ENCODE measurements at regions not wholly inside any gene's neighbourhood (a gene's known extent, or its start where the extent isn't known, plus 50 kb on each side); places are given as distances from the start of the nearest gene placed in this dataset.

DNA sequence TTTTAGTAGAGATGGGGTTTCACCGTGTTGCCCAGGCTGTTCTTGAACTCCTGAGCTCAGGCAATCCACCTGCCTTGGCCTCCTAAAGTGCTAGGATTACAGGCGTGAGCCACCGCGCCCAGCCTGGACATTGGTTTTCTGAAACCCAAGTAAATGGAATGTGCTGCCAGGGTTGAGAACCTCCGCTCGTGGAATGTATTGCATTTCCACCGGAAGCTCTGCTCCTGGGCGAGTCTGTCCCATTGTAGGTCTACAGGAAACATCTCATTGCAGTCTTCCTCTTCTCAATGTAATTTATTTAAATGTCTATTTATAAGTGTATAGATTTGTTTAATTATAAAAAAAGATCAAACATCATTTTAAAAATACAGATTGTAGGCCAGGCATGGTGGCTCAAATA, 57.4 kb upstream of the HAPSTR1 start:
- Histone ChIP-seq H3K9me3 (ENCODE audit: control insufficient read depth, insufficient read depth, low read length) (no peaks in the 10 kb centered on the region), H3K4me1 (ENCODE audit: control insufficient read depth, low read length) (peaks cover 8% of the 10 kb centered on the region), H3K9me2 (replicated peaks; ENCODE audit: control insufficient read depth, low read length) (no peaks in the 10 kb centered on the region), H3K4me3 (ENCODE audit: low read length) (no peak overlapping the region), H3K27ac (ENCODE audit: low read depth, low read length) (no peak overlapping the region), H3F3A (ENCODE audit: control insufficient read depth, insufficient read depth) (no peaks in the 10 kb centered on the region), H3K79me2 (ENCODE audit: control insufficient read depth, low read length) (no peaks in the 10 kb centered on the region), H4K20me1 (ENCODE audit: control insufficient read depth, insufficient read depth, low read depth, low read length) (no peaks in the 10 kb centered on the region), H3K36me3 (ENCODE audit: control insufficient read depth, low read length) (no peaks in the 10 kb centered on the region), H3K27me3 (ENCODE audit: control insufficient read depth, low read length) (peaks cover 4% of the 10 kb centered on the region; the same call in 1 of the 2 replicates), H3K4me2 (ENCODE audit: low read length) (no peak overlapping the region)
- no peak for TF ChIP-seq EZH2phosphoT487 (IDR thresholded peaks at IDR 0.05; ENCODE audit: borderline replicate concordance, low read length)
- TF ChIP-seq, protein P1, sequence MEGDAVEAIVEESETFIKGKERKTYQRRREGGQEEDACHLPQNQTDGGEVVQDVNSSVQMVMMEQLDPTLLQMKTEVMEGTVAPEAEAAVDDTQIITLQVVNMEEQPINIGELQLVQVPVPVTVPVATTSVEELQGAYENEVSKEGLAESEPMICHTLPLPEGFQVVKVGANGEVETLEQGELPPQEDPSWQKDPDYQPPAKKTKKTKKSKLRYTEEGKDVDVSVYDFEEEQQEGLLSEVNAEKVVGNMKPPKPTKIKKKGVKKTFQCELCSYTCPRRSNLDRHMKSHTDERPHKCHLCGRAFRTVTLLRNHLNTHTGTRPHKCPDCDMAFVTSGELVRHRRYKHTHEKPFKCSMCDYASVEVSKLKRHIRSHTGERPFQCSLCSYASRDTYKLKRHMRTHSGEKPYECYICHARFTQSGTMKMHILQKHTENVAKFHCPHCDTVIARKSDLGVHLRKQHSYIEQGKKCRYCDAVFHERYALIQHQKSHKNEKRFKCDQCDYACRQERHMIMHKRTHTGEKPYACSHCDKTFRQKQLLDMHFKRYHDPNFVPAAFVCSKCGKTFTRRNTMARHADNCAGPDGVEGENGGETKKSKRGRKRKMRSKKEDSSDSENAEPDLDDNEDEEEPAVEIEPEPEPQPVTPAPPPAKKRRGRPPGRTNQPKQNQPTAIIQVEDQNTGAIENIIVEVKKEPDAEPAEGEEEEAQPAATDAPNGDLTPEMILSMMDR (IDR thresholded peaks at IDR 0.05; ENCODE audit: low read depth, low read length, poor library complexity, severe bottlenecking): no peak

GRCh38 chr16:9035996-9036395, 55.4 kb upstream of the HAPSTR1 start:
- Histone ChIP-seq H3K9me2 (replicated peaks; ENCODE audit: control insufficient read depth, low read length) (no peaks in the 10 kb centered on the region), H3K4me2 (ENCODE audit: low read length) (no peak overlapping the region), H3K27me3 (ENCODE audit: control insufficient read depth, low read length) (peaks cover 2% of the 10 kb centered on the region; the same call in 1 of the 2 replicates), H3K36me3 (ENCODE audit: control insufficient read depth, low read length) (no peaks in the 10 kb centered on the region), H3K79me2 (ENCODE audit: control insufficient read depth, low read length) (no peaks in the 10 kb centered on the region), H3F3A (ENCODE audit: control insufficient read depth, insufficient read depth) (no peaks in the 10 kb centered on the region), H3K27ac (ENCODE audit: low read depth, low read length) (no peak overlapping the region), H3K4me3 (ENCODE audit: low read length) (no peak overlapping the region), H3K4me1 (ENCODE audit: control insufficient read depth, low read length) (peaks cover 5% of the 10 kb centered on the region), H4K20me1 (ENCODE audit: control insufficient read depth, insufficient read depth, low read depth, low read length) (no peaks in the 10 kb centered on the region), H3K9me3 (ENCODE audit: control insufficient read depth, insufficient read depth, low read length) (no peaks in the 10 kb centered on the region)
- no peak for TF ChIP-seq EZH2phosphoT487 (IDR thresholded peaks at IDR 0.05; ENCODE audit: borderline replicate concordance, low read length)
- TF ChIP-seq, protein P1 (IDR thresholded peaks at IDR 0.05; ENCODE audit: low read depth, low read length, poor library complexity, severe bottlenecking): no peak

DNA sequence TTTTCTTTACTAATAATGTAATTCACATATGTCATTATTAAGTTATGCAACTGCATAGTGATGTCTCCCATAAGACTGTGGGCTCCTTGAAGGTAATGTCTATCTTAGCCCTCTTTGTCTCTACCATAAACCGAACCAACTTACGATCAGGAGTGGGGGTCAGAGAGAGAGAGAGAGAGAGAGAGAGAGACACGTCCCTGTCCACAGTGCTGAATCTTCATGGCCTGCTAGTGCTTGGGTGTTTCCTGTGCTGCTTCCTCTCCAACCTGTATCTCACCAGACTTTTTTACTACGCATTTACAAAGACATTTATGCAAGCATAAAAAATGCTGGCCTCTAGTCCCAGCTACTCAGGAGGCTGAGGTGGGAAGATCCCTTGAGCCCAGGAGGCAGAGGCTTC, 52.2 kb upstream of the HAPSTR1 start:
- Histone ChIP-seq H3K9me3 (ENCODE audit: control insufficient read depth, insufficient read depth, low read length) (no peaks in the 10 kb centered on the region), H3K4me2 (ENCODE audit: low read length) (no peak overlapping the region), H3K36me3 (ENCODE audit: control insufficient read depth, low read length) (no peaks in the 10 kb centered on the region), H3F3A (ENCODE audit: control insufficient read depth, insufficient read depth) (no peaks in the 10 kb centered on the region), H3K4me1 (ENCODE audit: control insufficient read depth, low read length) (no peaks in the 10 kb centered on the region), H3K79me2 (ENCODE audit: control insufficient read depth, low read length) (no peaks in the 10 kb centered on the region), H3K27me3 (ENCODE audit: control insufficient read depth, low read length) (no peaks in the 10 kb centered on the region), H3K27ac (ENCODE audit: low read depth, low read length) (no peak overlapping the region), H3K4me3 (ENCODE audit: low read length) (no peak overlapping the region), H3K9me2 (replicated peaks; ENCODE audit: control insufficient read depth, low read length) (no peaks in the 10 kb centered on the region), H4K20me1 (ENCODE audit: control insufficient read depth, insufficient read depth, low read depth, low read length) (no peaks in the 10 kb centered on the region)
- TF ChIP-seq, protein P1 (IDR thresholded peaks at IDR 0.05; ENCODE audit: low read depth, low read length, poor library complexity, severe bottlenecking): no peak
- no peak for TF ChIP-seq EZH2phosphoT487 (IDR thresholded peaks at IDR 0.05; ENCODE audit: borderline replicate concordance, low read length)
